DND-41 (cell line): ENCODE measurements at regions not wholly inside any gene's neighbourhood (a gene's known extent, or its start where the extent isn't known, plus 50 kb on each side); places are given as distances from the start of the nearest gene placed in this dataset.

Experiments
- ATAC-seq: fragments of 200-7000 bp; cut with Tn5 transposase; 3 replicates; pipeline ENCODE4 v1.9.1; 2021; ENCODE audit warnings: low read depth; ENCODE audit not compliant: insufficient read depth
- DNase-seq: peaks from one replicate; pipeline ENCODE4 v3.0.0-alpha.2; 2020
- H2AFZ ChIP-seq: 2 replicates; pipeline ENCODE4 v1.6.0; 2012; ENCODE audit warnings: low read depth, low read length
- H3K27ac ChIP-seq: 2 replicates; pipeline ENCODE4 v1.5.1; 2012; ENCODE audit warnings: low read length, inconsistent platforms
- H3K27me3 ChIP-seq: fragments of 200-600 bp; sonication (generic); 2 replicates; pipeline ENCODE4 v1.6.0; 2012; ENCODE audit warnings: low read length, mild to moderate bottlenecking, inconsistent platforms; ENCODE audit not compliant: insufficient read depth, poor library complexity
- H3K36me3 ChIP-seq: 2 replicates; pipeline ENCODE4 v1.5.1; 2012; ENCODE audit warnings: low read length, inconsistent platforms; ENCODE audit not compliant: insufficient read depth
- H3K4me1 ChIP-seq: 2 replicates; pipeline ENCODE4 v1.5.1; 2012; ENCODE audit warnings: mild to moderate bottlenecking, low read length; ENCODE audit not compliant: insufficient read depth
- H3K4me2 ChIP-seq: 2 replicates; pipeline ENCODE4 v1.6.0; 2012; ENCODE audit warnings: mild to moderate bottlenecking, moderate library complexity, low read length, inconsistent platforms; ENCODE audit not compliant: insufficient read depth
- H3K4me3 ChIP-seq, 2 experiments: fragments of 200-600 bp in 1 of 2; shearing (Covaris generic) in 1 of 2; 2 replicates each; pipeline ENCODE4 v1.5.1; 2012 to 2016; ENCODE audit warnings: inconsistent platforms in 2 of 2, low read length in 2 of 2, mild to moderate bottlenecking in 2 of 2, low read depth in 1 of 2, moderate library complexity in 1 of 2
- H3K79me2 ChIP-seq: 2 replicates; pipeline ENCODE4 v1.6.0; 2012; ENCODE audit warnings: low read length, inconsistent platforms; ENCODE audit not compliant: insufficient read depth
- H3K9ac ChIP-seq: 2 replicates; pipeline ENCODE4 v1.6.0; 2012; ENCODE audit warnings: low read depth, mild to moderate bottlenecking, inconsistent platforms, low read length, moderate library complexity
- H3K9me3 ChIP-seq: 2 replicates; pipeline ENCODE4 v1.5.1; 2012; ENCODE audit warnings: low read length, moderate library complexity, mild to moderate bottlenecking, inconsistent platforms; ENCODE audit not compliant: insufficient read depth, severe bottlenecking
- H4K20me1 ChIP-seq: 2 replicates; pipeline ENCODE4 v1.6.0; 2012; ENCODE audit warnings: low read length; ENCODE audit not compliant: insufficient read depth
- CTCF ChIP-seq: IDR thresholded peaks from 2 replicates; pipeline ENCODE4 v1.5.1; 2012; ENCODE audit warnings: borderline replicate concordance, low read length, moderate library complexity, mild to moderate bottlenecking; ENCODE audit not compliant: poor library complexity, severe bottlenecking; ENCODE audit errors: extremely low read depth
- EZH2 ChIP-seq: IDR thresholded peaks from 3 replicates; pipeline ENCODE4 v1.6.1; 2012; ENCODE audit warnings: borderline replicate concordance, low read depth, mild to moderate bottlenecking, moderate library complexity, low read length, inconsistent platforms; ENCODE audit not compliant: severe bottlenecking

- Histone ChIP-seq H3K36me3 (no peaks in the 10 kb centered on the region), H3K27me3 (no peaks in the 10 kb centered on the region), H3K79me2 (no peaks in the 10 kb centered on the region), H2AFZ (peak overlapping the region; percentile 39; the same call in 1 of the 2 replicates), H3K9me3 (no peaks in the 10 kb centered on the region), H4K20me1 (no peaks in the 10 kb centered on the region), H3K9ac (no peak overlapping the region), H3K4me3 (no peak overlapping the region), H3K4me1 (peaks cover 16% of the 10 kb centered on the region), H3K4me2 (peak overlapping the region; percentile 47; the same call in 1 of the 2 replicates), H3K27ac (0 out of 2 replicates have a peak overlapping the region, but pooled peaks have one; percentile 22)
- DNase-seq, result no peak
- no peak for ATAC-seq
- TF ChIP-seq CTCF (no peak), EZH2 (no peak)
These were observed 104.5 kb downstream of the ZMAT3 start for GRCh38 chr3:178967177-178967532.

- H3K27ac ChIP-seq, result 0 out of 2 replicates have a peak overlapping the region, but pooled peaks have one; percentile 22
- H4K20me1 ChIP-seq, result no peaks in the 10 kb centered on the region
- no peaks in the 10 kb centered on the region for H3K36me3 ChIP-seq
- H3K27me3 ChIP-seq, result no peaks in the 10 kb centered on the region
- H3K79me2 ChIP-seq, result no peaks in the 10 kb centered on the region
- TF ChIP-seq EZH2 (no peak), CTCF (peak; percentile 76)
- DNase-seq (no peak), ATAC-seq (peak; percentile 76)
- H3K9me3 ChIP-seq, result no peaks in the 10 kb centered on the region
- peak overlapping the region; percentile 39; the same call in 1 of the 2 replicates for H2AFZ ChIP-seq
- H3K9ac ChIP-seq, result no peak overlapping the region
- H3K4me2 ChIP-seq, result peak overlapping the region; percentile 47; the same call in 1 of the 2 replicates
- H3K4me3 ChIP-seq, result no peak overlapping the region
- H3K4me1 ChIP-seq, result peaks cover 16% of the 10 kb centered on the region
These were observed 105.1 kb downstream of the ZMAT3 start for GRCh38 chr3:178966299-178967176.

GRCh38 chr3:178964551-178964950, 107.1 kb downstream of the ZMAT3 start:
- no peak for TF ChIP-seq EZH2
- TF ChIP-seq CTCF, result no peak
- Histone ChIP-seq H4K20me1 (no peaks in the 10 kb centered on the region), H3K4me2 (no peak overlapping the region), H3K79me2 (no peaks in the 10 kb centered on the region), H3K4me1 (peaks cover 16% of the 10 kb centered on the region), H3K27me3 (no peaks in the 10 kb centered on the region), H3K27ac (no peak overlapping the region), H3K36me3 (no peaks in the 10 kb centered on the region), H2AFZ (no peak overlapping the region), H3K4me3 (no peak overlapping the region), H3K9ac (no peak overlapping the region), H3K9me3 (no peaks in the 10 kb centered on the region)
- no peak for ATAC-seq
- DNase-seq, result no peak
